SU-DHL-6 (cell line): ENCODE measurements at regions not wholly inside any gene's neighbourhood (a gene's known extent, or its start where the extent isn't known, plus 50 kb on each side); places are given as distances from the start of the nearest gene placed in this dataset.

Source experiments
- H2AFZ ChIP-seq: fragments of 200-600 bp; sonication (generic); 2 replicates; pipeline ENCODE4 v1.6.1; 2014; ENCODE audit warnings: low read depth, mild to moderate bottlenecking, moderate library complexity, mixed read lengths, antibody characterized with exemption, low read length; ENCODE audit not compliant: severe bottlenecking
- H3F3A ChIP-seq: fragments of 200-600 bp; shearing (Covaris generic); 2 replicates; pipeline ENCODE4 v1.6.0; 2016; ENCODE audit warnings: antibody characterized with exemption, mild to moderate bottlenecking; ENCODE audit not compliant: insufficient read depth
- H3K27ac ChIP-seq: fragments of 200-600 bp; sonication (generic); 2 replicates; pipeline ENCODE4 v1.5.1; 2016; ENCODE audit warnings: low read depth, mild to moderate bottlenecking, low read length, moderate library complexity, mixed read lengths
- H3K27me3 ChIP-seq: fragments of 200-600 bp; sonication (generic), shearing (Covaris generic); 2 replicates; pipeline ENCODE4 v1.6.0; 2014; ENCODE audit warnings: mild to moderate bottlenecking, low read length
- H3K36me3 ChIP-seq: fragments of 200-600 bp; sonication (generic); 2 replicates; pipeline ENCODE4 v1.6.1; 2014; ENCODE audit warnings: mild to moderate bottlenecking, low read length, mixed read lengths
- H3K4me2 ChIP-seq: fragments of 300-600, 200-600 bp; shearing (Covaris generic), sonication (generic); 2 replicates; pipeline ENCODE4 v1.6.0; 2014; ENCODE audit warnings: low read length, low read depth, mild to moderate bottlenecking; ENCODE audit not compliant: poor library complexity, severe bottlenecking
- H3K4me3 ChIP-seq: fragments of 200-600 bp; sonication (generic); 2 replicates; pipeline ENCODE4 v1.5.1; 2014; ENCODE audit warnings: antibody characterized with exemption, low read length, mild to moderate bottlenecking, mixed read lengths; ENCODE audit not compliant: insufficient read depth, poor library complexity, severe bottlenecking
- H3K79me2 ChIP-seq: fragments of 200-600 bp; sonication (generic); 2 replicates; pipeline ENCODE4 v1.6.1; 2014; ENCODE audit warnings: mild to moderate bottlenecking, low read length, moderate library complexity; ENCODE audit not compliant: insufficient read depth
- H3K9ac ChIP-seq: fragments of 200-600 bp; sonication (generic); 2 replicates; pipeline ENCODE4 v1.7.0; 2014; ENCODE audit warnings: mild to moderate bottlenecking, low read length
- H3K9me2 ChIP-seq: fragments of 200-600 bp; sonication (generic); replicated peaks from 2 replicates; pipeline ENCODE4 v1.6.1; 2014; ENCODE audit warnings: low read length; ENCODE audit not compliant: insufficient read depth
- H3K9me3 ChIP-seq: fragments of 200-600 bp; sonication (generic); 2 replicates; pipeline ENCODE4 v1.6.1; 2014; ENCODE audit warnings: low read length, mixed read lengths; ENCODE audit not compliant: insufficient read depth
- H4K20me1 ChIP-seq: fragments of 200-600 bp; sonication (generic); 2 replicates; pipeline ENCODE4 v1.6.1; 2014; ENCODE audit warnings: low read depth, mild to moderate bottlenecking, antibody characterized with exemption, low read length, moderate library complexity, mixed read lengths
- CTCF ChIP-seq: fragments of 200-600 bp; sonication (generic); IDR thresholded peaks from one replicate; pipeline ENCODE4 v1.5.1; 2017; ENCODE audit warnings: antibody characterized with exemption, mild to moderate bottlenecking, low read length, moderate library complexity; ENCODE audit not compliant: insufficient read depth, poor library complexity, severe bottlenecking
- EZH2phosphoT487 ChIP-seq: fragments of 200-600 bp; sonication (generic), shearing (Covaris generic); conservative IDR thresholded peaks from 2 replicates; pipeline ENCODE4 v1.6.1; 2018; ENCODE audit warnings: mild to moderate bottlenecking, antibody characterized with exemption, low read length, moderate library complexity, mixed read lengths

DNA sequence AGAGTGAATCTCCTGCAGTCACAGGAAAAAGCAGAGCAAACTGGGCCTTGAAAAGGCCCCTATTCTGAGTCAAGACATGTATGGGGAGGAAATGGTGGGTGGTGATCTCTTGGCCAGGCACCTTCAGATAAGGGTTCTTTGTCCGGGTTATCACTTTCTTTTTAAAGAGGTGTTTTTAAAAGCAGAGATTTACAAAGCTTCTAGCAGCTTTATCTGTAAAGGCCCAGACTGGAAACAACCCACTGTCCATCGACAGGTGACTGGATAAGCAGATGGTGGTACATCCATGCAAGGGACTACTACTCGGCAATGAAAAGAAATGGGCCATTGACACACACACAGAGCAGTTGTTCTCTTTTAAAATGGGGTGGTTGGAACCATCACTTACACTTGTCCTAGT is 596.7 kb upstream of the MKI67 start:
- TF ChIP-seq CTCF (no peak), EZH2phosphoT487 (no peak)
- Histone ChIP-seq H3K9ac (no peak overlapping the region), H3K36me3 (no peaks in the 10 kb centered on the region), H2AFZ (no peak overlapping the region), H3K4me3 (no peak overlapping the region), H3K9me3 (no peaks in the 10 kb centered on the region), H3K9me2 (no peaks in the 10 kb centered on the region), H3K4me2 (no peak overlapping the region), H3F3A (no peaks in the 10 kb centered on the region), H3K27me3 (no peaks in the 10 kb centered on the region), H4K20me1 (no peaks in the 10 kb centered on the region), H3K27ac (no peak overlapping the region), H3K79me2 (no peaks in the 10 kb centered on the region)

GRCh38 chr10:128723631-128724205 is 597.5 kb upstream of the MKI67 start:
- Histone ChIP-seq H3K36me3 (no peaks in the 10 kb centered on the region), H4K20me1 (no peaks in the 10 kb centered on the region), H3K79me2 (no peaks in the 10 kb centered on the region), H3F3A (no peaks in the 10 kb centered on the region), H3K9ac (no peak overlapping the region), H3K27ac (no peak overlapping the region), H3K9me2 (no peaks in the 10 kb centered on the region), H3K4me3 (no peak overlapping the region), H3K9me3 (no peaks in the 10 kb centered on the region), H3K27me3 (no peaks in the 10 kb centered on the region), H3K4me2 (no peak overlapping the region), H2AFZ (no peak overlapping the region)
- TF ChIP-seq EZH2phosphoT487 = no peak
- no peak for TF ChIP-seq CTCF

- Histone ChIP-seq H4K20me1 (no peaks in the 10 kb centered on the region), H3K79me2 (no peaks in the 10 kb centered on the region), H3K36me3 (no peaks in the 10 kb centered on the region), H3K9ac (no peak overlapping the region), H3K9me2 (no peaks in the 10 kb centered on the region), H3K27ac (no peak overlapping the region), H3K4me3 (no peak overlapping the region), H3K27me3 (no peaks in the 10 kb centered on the region), H2AFZ (no peak overlapping the region), H3F3A (no peaks in the 10 kb centered on the region), H3K4me2 (no peak overlapping the region), H3K9me3 (no peaks in the 10 kb centered on the region)
- no peak for TF ChIP-seq CTCF
- no peak for TF ChIP-seq EZH2phosphoT487
Observed at GRCh38 chr10:128725531-128725930, 599.3 kb upstream of the MKI67 start.
